PC-9 (cell line): ENCODE measurements at regions not wholly inside any gene's neighbourhood (a gene's known extent, or its start where the extent isn't known, plus 50 kb on each side); places are given as distances from the start of the nearest gene placed in this dataset.

Experiments used
- EZH2 ChIP-seq: fragments of 200-600 bp; sonication (generic); IDR thresholded peaks from 2 replicates; pipeline ENCODE4 v1.8.0; 2017; ENCODE audit warnings: antibody characterized with exemption, low read depth
- TF ChIP-seq, protein P1 (sequence below): fragments of 200-600 bp; sonication (generic); conservative IDR thresholded peaks from 2 replicates; pipeline ENCODE4 v1.6.1; 2017; ENCODE audit warnings: mixed run types, antibody characterized with exemption, mild to moderate bottlenecking, moderate library complexity

DNA sequence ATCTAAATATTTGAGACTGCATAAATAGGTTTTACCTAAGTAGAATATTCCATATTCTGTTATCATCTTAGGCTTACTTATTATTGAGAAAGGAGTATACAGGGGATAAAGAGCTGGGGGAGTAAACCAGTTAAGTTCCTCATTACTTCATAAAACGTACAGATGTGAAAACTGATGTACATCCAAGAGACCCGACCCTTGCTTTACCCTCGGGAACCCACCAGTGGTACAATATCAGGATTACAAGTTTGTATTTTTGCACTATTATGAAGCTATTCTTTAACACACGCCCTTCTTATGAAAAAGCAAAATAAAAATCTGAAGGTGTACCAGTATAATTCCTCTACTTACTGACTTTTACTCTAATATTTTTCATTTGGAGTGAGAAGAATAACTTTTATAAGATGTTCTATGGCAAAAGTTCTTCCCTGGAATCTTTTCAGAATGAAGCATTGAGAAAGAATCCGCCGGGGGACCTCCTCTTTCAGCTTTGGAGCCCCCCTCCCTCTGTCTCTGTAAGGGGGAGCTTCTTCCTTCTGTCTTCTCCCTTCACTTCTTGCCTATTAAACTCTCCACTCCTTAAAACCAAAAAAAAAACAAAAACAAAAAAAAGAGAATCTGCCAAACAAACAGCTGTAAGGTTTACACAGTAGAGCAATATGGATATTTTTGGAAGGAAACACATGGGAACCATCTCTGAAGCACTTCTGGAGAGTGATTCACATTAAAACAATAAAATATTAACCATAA, 550.0 kb downstream of the TNS3 start:
- TF ChIP-seq, protein P1, sequence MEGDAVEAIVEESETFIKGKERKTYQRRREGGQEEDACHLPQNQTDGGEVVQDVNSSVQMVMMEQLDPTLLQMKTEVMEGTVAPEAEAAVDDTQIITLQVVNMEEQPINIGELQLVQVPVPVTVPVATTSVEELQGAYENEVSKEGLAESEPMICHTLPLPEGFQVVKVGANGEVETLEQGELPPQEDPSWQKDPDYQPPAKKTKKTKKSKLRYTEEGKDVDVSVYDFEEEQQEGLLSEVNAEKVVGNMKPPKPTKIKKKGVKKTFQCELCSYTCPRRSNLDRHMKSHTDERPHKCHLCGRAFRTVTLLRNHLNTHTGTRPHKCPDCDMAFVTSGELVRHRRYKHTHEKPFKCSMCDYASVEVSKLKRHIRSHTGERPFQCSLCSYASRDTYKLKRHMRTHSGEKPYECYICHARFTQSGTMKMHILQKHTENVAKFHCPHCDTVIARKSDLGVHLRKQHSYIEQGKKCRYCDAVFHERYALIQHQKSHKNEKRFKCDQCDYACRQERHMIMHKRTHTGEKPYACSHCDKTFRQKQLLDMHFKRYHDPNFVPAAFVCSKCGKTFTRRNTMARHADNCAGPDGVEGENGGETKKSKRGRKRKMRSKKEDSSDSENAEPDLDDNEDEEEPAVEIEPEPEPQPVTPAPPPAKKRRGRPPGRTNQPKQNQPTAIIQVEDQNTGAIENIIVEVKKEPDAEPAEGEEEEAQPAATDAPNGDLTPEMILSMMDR, result no peak
- no peak for TF ChIP-seq EZH2
